Central memory CD8-positive, alpha-beta T cell (primary cell): ENCODE measurements at regions not wholly inside any gene's neighbourhood (a gene's known extent, or its start where the extent isn't known, plus 50 kb on each side); places are given as distances from the start of the nearest gene placed in this dataset.
"Not testable (repeated sequence)": the region's sequence is repeated elsewhere in the genome, so short reads cannot be mapped to it uniquely, and the experiment has no call there.

ENCODE experiments used
- ATAC-seq: fragments of 150-1000 bp; cut with Tn5 transposase; replicated peaks from 2 replicates; pipeline ENCODE4 v1.10.0; 2022; ENCODE audit warnings: mild to moderate bottlenecking, moderate FRiP score, moderate number of reproducible peaks; ENCODE audit not compliant: poor library complexity, severe bottlenecking; ENCODE audit errors: extremely low read depth
- DNase-seq, 2 donors: peaks; one replicate each; pipeline ENCODE4 v3.0.0; 2021; ENCODE audit warnings: low spot score in 2 of 2
- H3K27ac Mint-ChIP-seq: one replicate; pipeline ENCODE4 v1.8.0; 2022; ENCODE audit warnings: low read depth, mild to moderate bottlenecking, moderate library complexity, mixed read lengths
- H3K27me3 Mint-ChIP-seq: one replicate; pipeline ENCODE4 v1.8.0; 2022; ENCODE audit warnings: mixed read lengths
- H3K36me3 Mint-ChIP-seq: one replicate; pipeline ENCODE4 v1.8.0; 2022; ENCODE audit warnings: mild to moderate bottlenecking, moderate library complexity, mixed read lengths; ENCODE audit not compliant: insufficient read depth
- H3K4me1 Mint-ChIP-seq: one replicate; pipeline ENCODE4 v1.8.0; 2022; ENCODE audit warnings: mixed read lengths
- H3K4me3 Mint-ChIP-seq: one replicate; pipeline ENCODE4 v1.8.0; 2022; ENCODE audit warnings: mild to moderate bottlenecking, moderate library complexity, mixed read lengths
- H3K9me3 Mint-ChIP-seq: one replicate; pipeline ENCODE4 v1.8.0; 2022; ENCODE audit warnings: mixed read lengths

DNA sequence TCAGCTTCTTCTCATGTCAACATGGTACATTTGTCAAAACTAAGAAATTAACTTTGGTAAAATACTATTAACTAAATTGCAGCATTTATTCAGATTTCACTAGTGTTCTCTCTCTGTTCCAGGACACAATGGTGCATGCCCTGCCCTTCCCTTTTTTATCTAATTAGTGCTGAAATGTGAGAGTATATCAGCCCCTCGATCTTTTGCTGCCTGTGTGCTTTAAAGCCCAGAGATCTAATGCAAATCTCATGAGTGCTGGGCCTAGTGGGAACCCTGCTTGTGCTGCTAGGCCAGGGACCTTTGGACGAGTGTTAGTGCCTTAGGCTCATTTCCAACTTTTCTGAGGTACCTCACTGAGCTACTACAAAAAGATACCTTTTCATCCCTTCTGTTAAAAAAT lies 221.1 kb upstream of the EDNRB start:
- DNase-seq: no peak
- Mint-ChIP-seq H3K27ac (no peak overlapping the region), H3K36me3 (no peaks in the 10 kb centered on the region), H3K9me3 (no peaks in the 10 kb centered on the region), H3K27me3 (peaks cover 25% of the 10 kb centered on the region), H3K4me1 (no peaks in the 10 kb centered on the region), H3K4me3 (no peak overlapping the region)
- no peak for ATAC-seq

DNA sequence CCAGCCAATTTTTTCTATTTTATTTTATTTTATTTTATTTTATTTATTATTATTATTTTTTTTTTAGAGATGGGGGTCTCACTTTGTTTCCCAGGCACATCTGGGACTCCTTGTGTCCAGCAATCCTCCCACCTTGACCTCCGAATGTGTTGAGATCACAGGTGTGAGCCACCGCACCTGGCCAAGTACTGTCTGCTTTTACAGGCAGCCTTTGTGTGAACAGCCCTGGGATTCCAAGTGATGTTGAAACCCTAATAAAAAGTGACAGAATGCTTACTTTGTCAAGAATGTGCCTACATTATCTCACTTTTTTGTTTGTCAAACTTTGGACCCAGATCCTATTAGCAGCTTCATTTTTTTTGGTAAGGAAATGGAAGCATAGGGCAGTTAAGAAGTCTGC lies 220.1 kb upstream of the EDNRB start:
- ATAC-seq: no peak
- Mint-ChIP-seq H3K9me3 (no peaks in the 10 kb centered on the region), H3K4me1 (no peaks in the 10 kb centered on the region), H3K27ac (no peak overlapping the region), H3K4me3 (no peak overlapping the region), H3K36me3 (no peaks in the 10 kb centered on the region), H3K27me3 (peaks cover 15% of the 10 kb centered on the region)
- DNase-seq: no peak

DNA sequence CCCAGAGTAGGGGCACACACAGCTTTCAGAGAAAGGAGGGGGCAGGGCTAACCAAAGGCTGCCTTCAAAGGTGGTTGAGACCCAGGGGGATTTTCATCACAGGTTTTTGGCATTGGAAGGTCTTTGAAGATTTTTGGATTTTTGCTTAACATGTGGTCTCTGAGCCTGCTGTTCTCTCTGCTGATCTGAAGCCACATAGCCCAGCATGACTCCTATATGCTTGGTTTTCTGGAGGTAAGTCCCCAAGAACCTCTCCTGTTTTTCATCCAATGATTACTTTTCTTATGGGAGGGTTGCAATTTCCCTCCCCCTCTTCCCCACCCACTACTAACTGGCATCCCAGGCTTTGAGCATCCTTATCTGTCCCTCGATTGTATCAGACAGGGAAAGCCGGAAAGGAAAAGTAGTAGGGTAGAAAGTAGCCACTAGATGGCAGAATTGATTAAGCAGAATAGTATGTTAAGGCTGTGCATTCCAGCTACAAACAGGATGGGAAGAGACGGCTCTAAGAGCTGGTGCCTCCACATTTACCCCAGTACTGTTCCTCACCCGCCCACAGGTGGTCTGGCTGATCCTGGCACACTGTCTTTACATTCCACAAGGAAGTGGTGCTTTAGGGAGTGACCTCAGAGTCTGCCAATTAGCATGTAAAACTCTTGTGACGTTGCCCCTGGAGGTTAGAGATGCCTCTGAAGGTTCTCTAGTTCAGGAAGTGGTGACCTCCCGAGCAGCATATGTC lies 218.9 kb upstream of the EDNRB start:
- ATAC-seq (peak; percentile 50), DNase-seq (no peak)
- Mint-ChIP-seq H3K4me1 (no peaks in the 10 kb centered on the region), H3K36me3 (no peaks in the 10 kb centered on the region), H3K27ac (no peak overlapping the region), H3K4me3 (peak overlapping the region; percentile 16), H3K9me3 (no peaks in the 10 kb centered on the region), H3K27me3 (peaks cover 3% of the 10 kb centered on the region)

DNA sequence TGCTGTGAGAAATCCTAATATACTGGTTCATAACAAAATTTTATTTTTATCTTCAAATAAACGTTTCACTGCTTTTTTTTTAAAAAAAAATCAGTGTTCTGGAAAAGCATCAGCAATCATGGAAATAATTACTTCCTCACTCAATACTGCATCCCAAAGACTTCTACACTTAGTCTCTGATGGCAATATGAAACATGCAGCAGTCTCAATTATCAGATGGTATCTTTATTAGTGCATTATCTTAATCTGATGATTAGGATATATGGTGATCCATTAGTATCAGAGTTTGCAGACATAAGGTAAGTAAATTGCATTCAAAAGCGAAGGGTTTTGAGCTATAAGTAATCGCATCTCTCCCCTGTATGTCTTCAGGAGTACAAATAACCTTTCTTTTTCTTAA lies 218.3 kb upstream of the EDNRB start:
- ATAC-seq (no peak), DNase-seq (no peak)
- Mint-ChIP-seq H3K4me3 (no peak overlapping the region), H3K4me1 (no peaks in the 10 kb centered on the region), H3K27ac (no peak overlapping the region), H3K27me3 (no peaks in the 10 kb centered on the region), H3K9me3 (no peaks in the 10 kb centered on the region), H3K36me3 (no peaks in the 10 kb centered on the region)

DNA sequence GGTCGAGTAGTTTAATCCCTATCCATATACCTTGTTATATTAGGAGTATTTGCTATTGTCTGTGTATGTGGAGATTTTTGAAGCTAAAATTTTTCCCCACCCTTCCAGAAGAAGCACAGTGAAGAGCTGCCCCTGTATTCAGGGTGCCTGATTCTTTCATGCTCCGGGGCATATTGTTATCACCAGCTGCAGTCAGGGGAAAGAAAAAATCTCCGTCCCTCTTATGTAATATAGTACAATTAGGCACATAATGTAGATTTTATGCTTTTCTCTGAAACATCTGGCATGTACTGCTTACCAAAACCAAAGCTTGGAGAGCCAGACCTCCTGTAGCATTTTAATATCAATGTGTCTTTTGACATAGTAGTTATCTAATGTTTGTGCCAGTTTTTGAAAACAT lies 214.9 kb upstream of the EDNRB start:
- H3K27ac Mint-ChIP-seq: no peak overlapping the region
- peaks cover 3% of the 10 kb centered on the region for H3K36me3 Mint-ChIP-seq
- no peaks in the 10 kb centered on the region for H3K4me1 Mint-ChIP-seq
- H3K27me3 Mint-ChIP-seq: peaks cover 25% of the 10 kb centered on the region
- no peak overlapping the region for H3K4me3 Mint-ChIP-seq
- ATAC-seq: no peak
- H3K9me3 Mint-ChIP-seq: no peaks in the 10 kb centered on the region
- no peak for DNase-seq

DNA sequence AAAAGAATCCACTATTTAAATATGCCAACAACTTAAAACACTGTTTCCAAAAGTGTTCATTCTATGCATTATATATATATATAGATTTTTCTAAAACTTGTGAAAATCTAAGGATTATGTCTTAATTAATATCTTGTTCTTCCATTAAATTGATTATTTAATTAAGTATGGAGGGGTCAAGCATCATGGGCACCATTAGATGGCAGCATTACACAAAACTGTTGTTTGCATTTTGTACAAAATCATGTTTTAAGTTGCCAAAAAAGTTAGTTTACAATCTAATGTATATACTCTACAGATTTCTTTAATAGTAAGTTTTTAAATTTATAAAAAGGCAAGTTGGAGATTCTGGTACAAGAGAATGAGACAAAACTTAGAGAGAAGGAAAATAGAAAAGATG lies 213.2 kb upstream of the EDNRB start:
- no peak overlapping the region for H3K4me3 Mint-ChIP-seq
- H3K27ac Mint-ChIP-seq: no peak overlapping the region
- peaks cover 41% of the 10 kb centered on the region for H3K27me3 Mint-ChIP-seq
- H3K4me1 Mint-ChIP-seq: no peaks in the 10 kb centered on the region
- DNase-seq (no peak), ATAC-seq (no peak)
- H3K36me3 Mint-ChIP-seq: peaks cover 3% of the 10 kb centered on the region
- no peaks in the 10 kb centered on the region for H3K9me3 Mint-ChIP-seq

DNA sequence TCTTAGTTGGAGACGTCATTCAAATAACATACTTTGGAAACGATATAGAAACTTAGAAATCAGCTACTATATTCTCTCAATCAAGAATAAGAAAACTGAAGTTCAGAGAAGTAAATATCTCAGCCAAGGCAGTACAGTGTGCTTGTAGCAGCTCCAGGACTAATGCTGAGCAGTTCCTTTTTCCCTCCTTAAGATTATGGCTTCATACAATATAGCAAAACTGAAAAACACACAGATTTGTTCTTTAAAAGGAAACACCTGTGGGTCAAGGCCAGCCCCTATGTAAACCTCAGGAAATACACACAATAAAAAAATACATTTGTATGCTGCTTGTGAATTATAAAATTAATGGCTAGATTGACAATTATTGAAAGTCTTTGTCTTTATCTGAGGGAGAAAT lies 212.7 kb upstream of the EDNRB start:
- H3K27ac Mint-ChIP-seq: no peak overlapping the region
- H3K36me3 Mint-ChIP-seq: peaks cover 3% of the 10 kb centered on the region
- no peak for ATAC-seq
- no peaks in the 10 kb centered on the region for H3K9me3 Mint-ChIP-seq
- DNase-seq: no peak
- H3K27me3 Mint-ChIP-seq: peaks cover 46% of the 10 kb centered on the region
- H3K4me3 Mint-ChIP-seq: no peak overlapping the region
- H3K4me1 Mint-ChIP-seq: no peaks in the 10 kb centered on the region

DNA sequence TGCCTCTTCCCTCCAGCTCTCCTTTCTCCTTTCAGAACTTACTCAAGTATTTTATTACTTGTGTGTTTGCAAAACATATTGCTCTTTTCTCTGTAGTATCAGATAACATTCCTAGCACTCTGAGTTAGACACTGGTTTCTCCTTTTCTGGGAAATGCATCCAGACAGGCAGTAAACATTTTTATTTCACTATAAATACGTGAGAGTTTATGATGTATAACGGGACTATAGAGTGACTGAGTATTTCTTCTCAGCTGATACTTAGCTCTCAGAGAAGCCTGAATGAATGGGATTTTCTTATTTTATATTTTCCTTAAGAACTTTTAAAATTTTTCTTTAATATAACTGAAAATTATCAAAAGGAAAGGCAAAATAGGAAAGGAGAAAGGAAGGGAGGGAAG lies 211.2 kb upstream of the EDNRB start:
- Mint-ChIP-seq H3K27ac (no peak overlapping the region), H3K36me3 (peaks cover 3% of the 10 kb centered on the region), H3K9me3 (no peaks in the 10 kb centered on the region), H3K27me3 (peaks cover 48% of the 10 kb centered on the region), H3K4me3 (no peak overlapping the region), H3K4me1 (no peaks in the 10 kb centered on the region)
- no peak for DNase-seq
- ATAC-seq: no peak

DNA sequence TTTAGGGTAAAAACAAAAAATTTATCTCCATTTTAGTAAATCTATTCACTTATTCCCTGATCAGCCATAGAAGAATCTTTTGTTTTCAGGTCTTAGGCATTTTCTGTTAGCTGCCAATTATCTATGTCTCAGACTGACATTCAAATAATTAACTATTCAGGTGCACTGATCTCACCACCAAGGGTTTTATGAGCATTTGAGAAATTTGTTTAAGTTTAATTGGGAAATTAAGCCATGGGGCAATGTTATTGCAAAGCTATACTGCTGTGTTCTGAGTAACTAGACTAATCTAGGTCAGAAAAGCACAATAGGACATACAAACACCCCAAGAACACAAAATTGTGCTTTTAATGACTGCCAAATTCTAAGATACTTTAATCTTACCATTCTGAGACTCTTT lies 210.7 kb upstream of the EDNRB start:
- H3K4me1 Mint-ChIP-seq: no peaks in the 10 kb centered on the region
- ATAC-seq: no peak
- H3K9me3 Mint-ChIP-seq: no peaks in the 10 kb centered on the region
- no peak overlapping the region for H3K4me3 Mint-ChIP-seq
- H3K27me3 Mint-ChIP-seq: peaks cover 48% of the 10 kb centered on the region
- peaks cover 3% of the 10 kb centered on the region for H3K36me3 Mint-ChIP-seq
- H3K27ac Mint-ChIP-seq: no peak overlapping the region
- DNase-seq: no peak

DNA sequence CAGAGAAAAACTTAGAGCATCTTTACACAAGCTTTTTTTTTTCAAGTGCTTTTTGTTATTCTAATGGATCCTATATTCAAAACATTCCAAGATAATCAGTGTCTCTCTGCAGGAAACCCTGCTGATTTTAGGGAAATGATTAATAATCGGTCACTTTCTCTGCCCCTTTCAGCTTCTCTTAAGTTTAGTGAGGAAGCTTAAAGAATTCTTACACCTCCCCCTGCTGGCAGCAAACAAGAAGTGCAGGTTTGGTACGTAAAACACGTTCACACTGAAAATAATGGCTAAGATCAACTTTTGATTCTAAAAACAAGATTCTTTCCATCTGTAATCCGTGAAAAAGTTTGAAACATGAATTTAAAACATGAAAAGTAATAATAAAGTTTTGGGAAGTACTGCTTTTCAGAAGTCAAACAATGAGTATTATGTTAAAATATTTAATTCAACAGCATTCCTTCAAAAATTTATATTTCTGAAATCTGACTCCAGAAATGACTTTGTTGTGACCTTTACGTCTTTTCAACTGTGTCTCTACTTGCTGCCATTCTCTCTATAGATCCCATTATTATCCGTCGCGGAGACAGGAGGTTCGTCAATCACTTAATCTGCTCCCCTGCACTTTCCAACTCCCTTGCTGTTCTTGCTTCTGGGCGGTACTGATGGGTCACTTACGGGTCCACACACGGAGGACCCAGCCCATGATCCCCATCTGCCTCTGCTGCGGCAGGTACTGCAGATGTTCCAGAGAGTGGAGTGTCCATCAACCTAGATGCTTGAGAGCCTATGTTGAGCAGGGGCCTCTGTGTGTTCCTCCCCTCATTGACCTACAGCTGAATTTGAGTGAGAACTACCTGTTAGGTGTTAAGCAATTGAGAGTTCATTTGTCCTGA lies 203.1 kb upstream of the EDNRB start:
- no peaks in the 10 kb centered on the region for H3K36me3 Mint-ChIP-seq
- DNase-seq (no peak), ATAC-seq (no peak)
- H3K9me3 Mint-ChIP-seq: no peaks in the 10 kb centered on the region
- peaks cover 51% of the 10 kb centered on the region for H3K27me3 Mint-ChIP-seq
- H3K27ac Mint-ChIP-seq: no peak overlapping the region
- no peaks in the 10 kb centered on the region for H3K4me1 Mint-ChIP-seq
- H3K4me3 Mint-ChIP-seq: no peak overlapping the region

DNA sequence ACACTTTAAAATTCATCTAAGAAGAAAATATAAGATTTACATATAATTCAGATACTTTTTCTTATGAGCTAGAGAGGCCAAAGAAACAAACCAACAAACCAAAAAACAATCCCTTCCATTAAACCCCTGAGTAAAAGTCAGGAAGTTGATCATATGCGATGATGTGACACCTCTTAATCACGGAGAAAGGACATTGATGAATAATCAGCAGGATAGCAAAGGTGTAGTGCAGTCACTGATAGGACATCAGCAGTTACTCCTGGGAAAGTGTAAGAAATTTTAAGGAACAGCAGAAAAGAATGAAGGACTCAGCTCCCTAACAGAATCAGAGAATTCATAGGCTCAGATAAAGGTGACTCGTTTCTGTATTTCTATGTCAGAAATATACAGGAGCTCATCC lies 202.4 kb upstream of the EDNRB start:
- DNase-seq (no peak), ATAC-seq (no peak)
- Mint-ChIP-seq H3K27ac (no peak overlapping the region), H3K36me3 (no peaks in the 10 kb centered on the region), H3K27me3 (peaks cover 52% of the 10 kb centered on the region), H3K4me1 (no peaks in the 10 kb centered on the region), H3K9me3 (no peaks in the 10 kb centered on the region), H3K4me3 (no peak overlapping the region)

DNA sequence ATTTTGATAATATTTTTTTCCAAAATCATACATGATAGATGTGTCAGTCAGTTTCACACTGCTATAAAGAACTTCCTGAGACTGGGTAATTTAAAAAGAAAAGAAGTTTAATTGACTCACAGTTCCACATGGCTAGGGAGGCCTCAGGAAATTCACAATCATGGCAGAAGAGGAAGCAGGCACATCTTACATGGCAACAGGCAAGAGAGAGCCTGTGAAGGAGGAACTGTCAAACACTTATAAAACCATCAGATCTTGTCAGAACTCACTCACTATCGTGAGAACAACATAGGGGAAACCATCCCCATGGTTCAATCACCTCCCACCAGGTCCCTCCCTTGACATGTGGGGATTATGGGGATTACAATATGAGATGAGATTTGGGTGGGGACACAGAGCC lies 201.5 kb upstream of the EDNRB start:
- not testable (repeated sequence) for H3K9me3 Mint-ChIP-seq, H3K4me1 Mint-ChIP-seq, ATAC-seq, H3K27ac Mint-ChIP-seq, H3K4me3 Mint-ChIP-seq, DNase-seq, H3K36me3 Mint-ChIP-seq
- peaks cover 55% of the 10 kb centered on the region for H3K27me3 Mint-ChIP-seq

DNA sequence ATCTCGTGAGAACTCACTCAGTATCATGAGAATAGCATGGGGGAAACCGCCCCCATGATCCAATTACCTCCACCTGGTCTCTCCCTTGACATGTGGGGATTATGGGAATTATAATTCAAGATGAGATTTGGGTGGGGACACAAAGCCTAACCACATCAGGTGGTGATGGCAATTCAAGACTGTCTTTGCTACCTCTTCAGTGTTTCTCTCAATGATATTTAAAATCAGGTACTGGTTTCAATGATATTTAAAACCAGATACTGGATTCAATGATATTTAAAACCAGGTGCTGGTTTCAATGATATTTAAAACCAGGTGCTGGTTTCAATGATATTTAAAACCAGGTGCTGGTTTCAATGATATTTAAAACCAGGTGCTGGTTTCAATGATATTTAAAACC lies 198.4 kb upstream of the EDNRB start:
- H3K4me1 Mint-ChIP-seq, DNase-seq, H3K36me3 Mint-ChIP-seq, H3K27ac Mint-ChIP-seq, H3K4me3 Mint-ChIP-seq, H3K9me3 Mint-ChIP-seq, ATAC-seq: not testable (repeated sequence)
- peaks cover 55% of the 10 kb centered on the region for H3K27me3 Mint-ChIP-seq
